NB4 (cell line): ENCODE measurements at regions not wholly inside any gene's neighbourhood (a gene's known extent, or its start where the extent isn't known, plus 50 kb on each side); places are given as distances from the start of the nearest gene placed in this dataset.

Experiments
- DNase-seq: peaks from one replicate; pipeline ENCODE4 v3.0.0; 2010; ENCODE audit warnings: low read depth
- H3K4me3 ChIP-seq: one replicate; pipeline ENCODE4 v1.5.1; 2011; ENCODE audit warnings: mild to moderate bottlenecking, low read depth, low read length, moderate library complexity
- CTCF ChIP-seq: IDR thresholded peaks from one replicate; pipeline ENCODE4 v1.5.1; 2012; ENCODE audit warnings: low read depth, low read length
- MAX ChIP-seq: IDR thresholded peaks from 2 replicates; pipeline ENCODE4 v1.6.1; 2011; ENCODE audit warnings: low read depth, low read length
- MYC ChIP-seq: IDR thresholded peaks from 2 replicates; pipeline ENCODE4 v1.6.1; 2011; ENCODE audit warnings: low read depth, low read length
- POLR2A ChIP-seq: IDR thresholded peaks from 2 replicates; pipeline ENCODE4 v1.6.1; 2011; ENCODE audit warnings: mild to moderate bottlenecking; ENCODE audit not compliant: insufficient read length; ENCODE audit errors: extremely low read depth

- TF ChIP-seq CTCF (no peak), POLR2A (no peak), MYC (no peak), MAX (no peak)
- no peak for DNase-seq
- no peak overlapping the region for H3K4me3 ChIP-seq
These were observed 590.9 kb upstream of the ZEB2 start for GRCh38 chr2:145110668-145111356.

- no peak for DNase-seq
- no peak overlapping the region for H3K4me3 ChIP-seq
- no peak for TF ChIP-seq MYC
- no peak for TF ChIP-seq CTCF
- no peak for TF ChIP-seq MAX
- TF ChIP-seq POLR2A = no peak
These were observed 589.2 kb upstream of the ZEB2 start for GRCh38 chr2:145108959-145109710.

GRCh38 chr2:145108361-145108778, 588.5 kb upstream of the ZEB2 start:
- H3K4me3 ChIP-seq = no peak overlapping the region
- no peak for TF ChIP-seq POLR2A
- no peak for DNase-seq

GRCh38 chr2:145106293-145106692, 586.4 kb upstream of the ZEB2 start:
- no peak overlapping the region for H3K4me3 ChIP-seq
- no peak for DNase-seq
- no peak for TF ChIP-seq MYC
- TF ChIP-seq CTCF = no peak
- TF ChIP-seq MAX = no peak
- no peak for TF ChIP-seq POLR2A

GRCh38 chr2:145102706-145103105, 582.8 kb upstream of the ZEB2 start:
- H3K4me3 ChIP-seq = no peak overlapping the region
- TF ChIP-seq POLR2A (no peak), CTCF (no peak), MAX (no peak), MYC (no peak)
- DNase-seq = no peak

GRCh38 chr2:145100301-145100700, 580.4 kb upstream of the ZEB2 start:
- H3K4me3 ChIP-seq = no peak overlapping the region

More at GRCh38 chr2:145100301-145100700, 580.4 kb upstream of the ZEB2 start:
- no peak for DNase-seq
- TF ChIP-seq CTCF = no peak
- TF ChIP-seq MAX = no peak
- no peak for TF ChIP-seq MYC
- TF ChIP-seq POLR2A = no peak
